H9 (cell line): ENCODE measurements at regions not wholly inside any gene's neighbourhood (a gene's known extent, or its start where the extent isn't known, plus 50 kb on each side); places are given as distances from the start of the nearest gene placed in this dataset.
"Not testable (repeated sequence)": the region's sequence is repeated elsewhere in the genome, so short reads cannot be mapped to it uniquely, and the experiment has no call there.

Experiments
- DNase-seq: peaks from one replicate; pipeline ENCODE4 v3.0.0-alpha.2; 2017
- H2AFZ ChIP-seq: one replicate; pipeline ENCODE4 v1.6.1; 2013; ENCODE audit warnings: mild to moderate bottlenecking, low read length, control low read depth, moderate library complexity
- H2AK5ac ChIP-seq: 2 replicates; pipeline ENCODE4 v1.6.1; 2013; ENCODE audit warnings: low read length, control low read depth, mixed read lengths; ENCODE audit not compliant: insufficient read length
- H2BK120ac ChIP-seq: one replicate; pipeline ENCODE4 v1.6.1; 2013; ENCODE audit warnings: low read depth, mild to moderate bottlenecking, low read length, control low read depth, inconsistent platforms; ENCODE audit not compliant: poor library complexity, severe bottlenecking
- H2BK12ac ChIP-seq: 2 replicates; pipeline ENCODE4 v1.6.1; 2013; ENCODE audit warnings: low read length, control low read depth, mixed read lengths, low read depth; ENCODE audit not compliant: insufficient read length
- H2BK15ac ChIP-seq: 2 replicates; pipeline ENCODE4 v1.6.1; 2013; ENCODE audit warnings: low read depth, low read length, control low read depth
- H2BK20ac ChIP-seq: one replicate; pipeline ENCODE4 v1.6.1; 2013; ENCODE audit warnings: low read depth, mild to moderate bottlenecking, low read length, control low read depth, inconsistent platforms; ENCODE audit not compliant: poor library complexity, severe bottlenecking
- H2BK5ac ChIP-seq: 2 replicates; pipeline ENCODE4 v1.6.1; 2013; ENCODE audit warnings: low read length, control low read depth, mixed read lengths; ENCODE audit not compliant: insufficient read length
- H3K14ac ChIP-seq: 2 replicates; pipeline ENCODE4 v1.6.1; 2013; ENCODE audit warnings: low read length, control low read depth; ENCODE audit not compliant: insufficient read depth
- H3K18ac ChIP-seq: 2 replicates; pipeline ENCODE4 v1.6.1; 2013; ENCODE audit warnings: low read depth, mild to moderate bottlenecking, mixed read lengths, low read length, control low read depth; ENCODE audit not compliant: insufficient read length
- H3K23ac ChIP-seq: 2 replicates; pipeline ENCODE4 v1.6.1; 2013; ENCODE audit warnings: low read length, control low read depth, mixed read lengths, low read depth; ENCODE audit not compliant: insufficient read length
- H3K23me2 ChIP-seq: 2 replicates; pipeline ENCODE4 v1.6.1; 2013; ENCODE audit warnings: low read depth, mild to moderate bottlenecking, mixed read lengths, low read length, control low read depth; ENCODE audit not compliant: insufficient read length, poor library complexity, severe bottlenecking
- H3K27ac ChIP-seq: 2 replicates; pipeline ENCODE4 v1.5.1; 2013; ENCODE audit warnings: low read length, control low read depth, mixed read lengths, low read depth; ENCODE audit not compliant: insufficient read length
- H3K27me3 ChIP-seq: 2 replicates; pipeline ENCODE4 v1.6.1; 2013; ENCODE audit warnings: low read length, control low read depth, inconsistent platforms; ENCODE audit not compliant: insufficient read depth
- H3K4ac ChIP-seq: 2 replicates; pipeline ENCODE4 v1.6.1; 2013; ENCODE audit warnings: low read depth, mild to moderate bottlenecking, control low read depth, inconsistent platforms, low read length, moderate library complexity
- H3K4me1 ChIP-seq: 2 replicates; pipeline ENCODE4 v1.6.1; 2013; ENCODE audit warnings: low read length, control low read depth, inconsistent platforms; ENCODE audit not compliant: insufficient read depth
- H3K4me2 ChIP-seq: 2 replicates; pipeline ENCODE4 v1.6.1; 2013; ENCODE audit warnings: low read length, control low read depth, mixed read lengths; ENCODE audit not compliant: insufficient read length, insufficient read depth
- H3K56ac ChIP-seq: 2 replicates; pipeline ENCODE4 v1.6.1; 2013; ENCODE audit warnings: low read depth, mild to moderate bottlenecking, mixed read lengths, low read length, control low read depth; ENCODE audit not compliant: insufficient read length
- H3K79me1 ChIP-seq: 2 replicates; pipeline ENCODE4 v1.6.1; 2013; ENCODE audit warnings: low read depth, mild to moderate bottlenecking, moderate library complexity, low read length, control low read depth, inconsistent platforms; ENCODE audit not compliant: insufficient read depth, poor library complexity, severe bottlenecking
- H3K79me2 ChIP-seq: 2 replicates; pipeline ENCODE4 v1.6.1; 2013; ENCODE audit warnings: low read length, control low read depth, inconsistent platforms; ENCODE audit not compliant: insufficient read depth
- H3K9ac ChIP-seq: 2 replicates; pipeline ENCODE4 v1.6.1; 2013; ENCODE audit warnings: low read length, control low read depth, mixed read lengths; ENCODE audit not compliant: insufficient read length; ENCODE audit errors: extremely low read depth
- H3K9me3 ChIP-seq: one replicate; pipeline ENCODE4 v1.6.1; 2013; ENCODE audit warnings: low read depth, low read length, inconsistent platforms; ENCODE audit not compliant: control insufficient read depth
- H3T11ph ChIP-seq: one replicate; pipeline ENCODE4 v1.6.1; 2013; ENCODE audit warnings: mild to moderate bottlenecking, low read length, control low read depth, inconsistent platforms
- H4K20me1 ChIP-seq: one replicate; pipeline ENCODE4 v1.6.1; 2013; ENCODE audit not compliant: control insufficient read depth, insufficient read length, insufficient read depth
- H4K5ac ChIP-seq: 2 replicates; pipeline ENCODE4 v1.6.1; 2013; ENCODE audit warnings: low read depth, mild to moderate bottlenecking, mixed read lengths, low read length, control low read depth; ENCODE audit not compliant: insufficient read length
- H4K8ac ChIP-seq: replicated peaks from 2 replicates; pipeline ENCODE4 v1.6.1; 2013; ENCODE audit warnings: low read length, control low read depth, mixed read lengths, low read depth; ENCODE audit not compliant: insufficient read length
- H4K91ac ChIP-seq: 2 replicates; pipeline ENCODE4 v1.6.1; 2013; ENCODE audit warnings: low read depth, mild to moderate bottlenecking, moderate library complexity, mixed read lengths, low read length, control low read depth; ENCODE audit not compliant: insufficient read length
- H3K27ac Mint-ChIP-seq, 3 experiments: 2 replicates in 2 of 3; 3 replicates in 1 of 3; pipeline ENCODE4 v1.8.0; 2020 to 2021; ENCODE audit warnings: mixed read lengths in 3 of 3, mild to moderate bottlenecking in 1 of 3, moderate library complexity in 1 of 3
- H3K27me3 Mint-ChIP-seq: 2 replicates; pipeline ENCODE4 v1.8.0; 2021; ENCODE audit warnings: low read depth, mild to moderate bottlenecking, moderate library complexity, mixed read lengths
- H3K36me3 Mint-ChIP-seq, 3 experiments: 2 replicates in 2 of 3; 3 replicates in 1 of 3; pipeline ENCODE4 v1.8.0; 2020 to 2021; ENCODE audit warnings: low read depth in 3 of 3, mixed read lengths in 3 of 3; ENCODE audit not compliant: insufficient read depth in 1 of 3
- H3K4me1 Mint-ChIP-seq, 2 experiments: 2 replicates each; pipeline ENCODE4 v1.8.0; 2020; ENCODE audit warnings: mixed read lengths in 2 of 2
- H3K4me3 Mint-ChIP-seq, 2 experiments: 2 replicates in 1 of 2; 3 replicates in 1 of 2; pipeline ENCODE4 v1.8.0; 2020 to 2021; ENCODE audit warnings: mild to moderate bottlenecking in 2 of 2, mixed read lengths in 2 of 2, moderate library complexity in 1 of 2
- H3K9me3 Mint-ChIP-seq, 2 experiments: 2 replicates in 1 of 2; 3 replicates in 1 of 2; pipeline ENCODE4 v1.8.0; 2020; ENCODE audit warnings: mild to moderate bottlenecking in 2 of 2, mixed read lengths in 2 of 2, moderate library complexity in 1 of 2
- CTCF ChIP-seq: fragments of 200-600 bp; sonication (generic); conservative IDR thresholded peaks from 3 replicates; pipeline ENCODE4 v1.8.0; 2021; ENCODE audit warnings: antibody characterized with exemption, mild to moderate bottlenecking
- WGBS: extraction: QIAGEN DNeasy Blood & Tissue Kit; methylation state at CpG from one replicate; pipeline ENCODE4 v1.1.7; 2013; ENCODE audit warnings: missing lambda C conversion rate, low lambda C conversion rate, mixed read lengths; ENCODE audit not compliant: insufficient read length; ENCODE audit errors: extremely low coverage; 5-methylcytosine and 5-hydroxymethylcytosine counted together

- Mint-ChIP-seq H3K9me3 (peaks cover 16 to 27% of the 10 kb centered on the region in 2 experiments), H3K27ac (peak overlapping the region in 2 of 3 experiments; percentile 3 to 42; a peak in 4 of 7 replicates), H3K36me3 (peaks cover 22 to 33% (median 28%) of the 10 kb centered on the region in 3 experiments), H3K4me1 (peaks cover 21 to 30% of the 10 kb centered on the region in 2 experiments), H3K27me3 (no peaks in the 10 kb centered on the region), H3K4me3 (no peak overlapping the region)
- Histone ChIP-seq H2AFZ (no peak overlapping the region), H2BK12ac (no peak overlapping the region), H4K5ac (no peak overlapping the region), H3K23me2 (no peaks in the 10 kb centered on the region), H3K27me3 (peaks cover 2% of the 10 kb centered on the region; the same call in 1 of the 2 replicates), H3K18ac (no peak overlapping the region), H2AK5ac (no peak overlapping the region), H3T11ph (no peak overlapping the region), H2BK120ac (no peak overlapping the region), H4K20me1 (no peaks in the 10 kb centered on the region), H3K23ac (no peak overlapping the region), H3K4me2 (no peak overlapping the region), H4K91ac (no peak overlapping the region), H3K9me3 (no peaks in the 10 kb centered on the region), H3K56ac (no peak overlapping the region), H4K8ac (no peak overlapping the region), H2BK15ac (no peak overlapping the region), H3K79me2 (no peaks in the 10 kb centered on the region), H2BK20ac (no peak overlapping the region), H3K27ac (no peak overlapping the region), H2BK5ac (no peak overlapping the region), H3K4ac (no peak overlapping the region), H3K79me1 (no peaks in the 10 kb centered on the region), H3K9ac (no peak overlapping the region), H3K4me1 (peaks cover 2% of the 10 kb centered on the region; the same call in 1 of the 2 replicates), H3K14ac (no peak overlapping the region)
- TF ChIP-seq CTCF, result no peak
- WGBS, result no CpG with 5 or more reads among the region's 5 CpGs
- no peak for DNase-seq
Observed at GRCh38 chr12:46562625-46563225, 190.2 kb upstream of the SLC38A2 start.

DNA sequence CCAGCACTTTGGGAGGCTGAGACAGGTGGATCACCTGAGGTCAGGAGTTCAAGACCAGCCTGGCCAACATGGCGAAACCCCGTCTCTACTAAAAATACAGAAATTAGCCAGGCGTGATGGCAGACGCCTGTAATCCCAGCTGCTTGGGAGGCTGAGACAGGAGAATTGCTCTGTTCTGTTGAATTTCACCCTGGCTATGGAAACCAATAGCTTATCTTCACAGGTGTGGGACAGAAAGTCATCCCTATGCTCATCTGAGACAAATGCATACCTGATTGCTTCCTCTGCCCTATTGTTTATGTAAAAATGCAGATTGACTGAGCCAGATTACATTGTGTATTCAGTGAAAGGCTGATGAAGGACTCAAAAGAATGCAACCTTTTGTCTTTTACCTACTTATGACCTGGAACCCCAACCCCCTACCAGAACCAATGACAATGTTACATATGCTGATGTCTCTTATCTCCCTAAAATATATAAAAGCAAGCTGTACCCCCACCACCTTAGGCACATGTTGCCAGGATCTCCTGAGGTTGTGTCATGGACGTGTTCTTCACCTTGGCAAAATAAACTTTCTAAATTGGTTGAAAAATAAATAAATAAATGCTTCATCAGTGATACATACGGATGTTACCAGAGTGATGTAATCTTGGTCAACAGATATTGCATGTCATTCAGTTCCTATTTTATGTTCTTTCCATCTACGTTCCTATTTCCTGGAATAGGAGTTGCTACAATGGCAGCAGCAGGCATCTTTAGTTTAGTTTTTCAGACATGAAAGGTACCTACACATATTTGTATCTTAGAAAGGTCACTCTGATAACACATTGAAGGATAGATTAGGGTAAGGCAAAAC lies 189.4 kb upstream of the SLC38A2 start:
- H3K79me2 ChIP-seq, H3K79me1 ChIP-seq, H3K56ac ChIP-seq, H2BK15ac ChIP-seq, H3T11ph ChIP-seq, H4K20me1 ChIP-seq, H4K91ac ChIP-seq, H3K23ac ChIP-seq, H2BK12ac ChIP-seq, H3K18ac ChIP-seq, H2BK120ac ChIP-seq, H2BK20ac ChIP-seq, H4K5ac ChIP-seq, H3K4me2 ChIP-seq, H2AK5ac ChIP-seq, H3K4me3 Mint-ChIP-seq, H3K23me2 ChIP-seq, H3K4ac ChIP-seq, H4K8ac ChIP-seq, H3K27me3 Mint-ChIP-seq, DNase-seq, H3K9ac ChIP-seq, H2AFZ ChIP-seq, H2BK5ac ChIP-seq, H3K27me3 ChIP-seq, H3K4me1 ChIP-seq, H3K14ac ChIP-seq, H3K9me3 ChIP-seq: not testable (repeated sequence)
- WGBS, result no CpG with 5 or more reads among the region's 7 CpGs
- peak overlapping the region; percentile 61 for H3K27ac ChIP-seq
- peaks cover 16 to 26% (median 21%) of the 10 kb centered on the region in 3 experiments for H3K36me3 Mint-ChIP-seq
- peaks cover 21 to 30% of the 10 kb centered on the region in 2 experiments for H3K4me1 Mint-ChIP-seq
- H3K27ac Mint-ChIP-seq, result peak overlapping the region; percentile 12 to 94 (median 42); a peak in 6 of 7 replicates
- peaks cover 9 to 21% of the 10 kb centered on the region in 2 experiments for H3K9me3 Mint-ChIP-seq
